Activated CD4-positive, CD25-positive, alpha-beta regulatory T cell (primary cell): ENCODE measurements at regions not wholly inside any gene's neighbourhood (a gene's known extent, or its start where the extent isn't known, plus 50 kb on each side); places are given as distances from the start of the nearest gene placed in this dataset.
"Not testable (repeated sequence)": the region's sequence is repeated elsewhere in the genome, so short reads cannot be mapped to it uniquely, and the experiment has no call there.

Experiments
- DNase-seq, 4 experiments: peaks; one replicate each; lab custom pipeline; 2025; lab: John Stamatoyannopoulos, UW

GRCh38 chr9:78967596-78968217 is 604.1 kb upstream of the TLE4 start:
- no peak for DNase-seq

- DNase-seq = no peak
Observed at GRCh38 chr9:78970375-78970774, 601.4 kb upstream of the TLE4 start.

DNA sequence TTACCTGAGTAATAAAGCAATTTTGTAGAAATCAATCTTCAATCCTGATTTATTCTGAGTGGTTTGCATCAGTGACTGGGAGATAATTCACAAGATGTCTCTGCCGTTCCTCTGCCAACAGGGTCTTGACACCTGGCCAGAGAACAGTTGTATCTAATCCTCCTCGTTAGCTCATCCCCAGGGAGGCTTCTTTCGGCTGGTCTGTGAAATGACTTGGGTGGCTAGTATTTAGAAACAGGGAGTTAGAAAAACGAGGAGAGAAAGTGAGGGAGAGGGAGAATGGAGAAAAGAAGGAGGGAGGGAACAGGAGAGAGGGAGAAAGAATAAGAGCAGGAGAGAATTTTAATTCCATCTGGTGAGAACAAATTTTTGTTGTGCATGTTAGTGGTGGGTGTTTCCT is 600.2 kb upstream of the TLE4 start:
- DNase-seq = no peak

- DNase-seq = no peak
Observed at GRCh38 chr9:78972303-78972999, 599.3 kb upstream of the TLE4 start.

DNA sequence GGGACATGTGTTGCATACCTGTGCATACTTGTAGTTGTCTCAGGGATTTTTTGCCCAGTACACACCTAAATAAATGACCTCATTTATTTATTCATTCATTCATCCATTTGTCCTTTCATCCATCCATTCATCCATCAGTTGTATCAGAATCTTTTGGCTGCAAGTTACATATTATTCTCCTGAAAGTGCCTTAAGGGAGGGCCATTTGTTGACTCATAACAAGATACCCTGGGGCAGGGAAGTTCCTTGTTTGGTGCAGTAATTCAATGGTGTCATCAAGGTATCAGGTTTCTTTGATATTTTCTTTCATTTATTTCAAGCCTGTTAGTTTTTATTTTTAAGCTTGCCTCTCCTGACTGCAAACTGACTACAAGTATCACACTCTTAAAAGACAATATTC is 597.9 kb upstream of the TLE4 start:
- DNase-seq = no peak

DNA sequence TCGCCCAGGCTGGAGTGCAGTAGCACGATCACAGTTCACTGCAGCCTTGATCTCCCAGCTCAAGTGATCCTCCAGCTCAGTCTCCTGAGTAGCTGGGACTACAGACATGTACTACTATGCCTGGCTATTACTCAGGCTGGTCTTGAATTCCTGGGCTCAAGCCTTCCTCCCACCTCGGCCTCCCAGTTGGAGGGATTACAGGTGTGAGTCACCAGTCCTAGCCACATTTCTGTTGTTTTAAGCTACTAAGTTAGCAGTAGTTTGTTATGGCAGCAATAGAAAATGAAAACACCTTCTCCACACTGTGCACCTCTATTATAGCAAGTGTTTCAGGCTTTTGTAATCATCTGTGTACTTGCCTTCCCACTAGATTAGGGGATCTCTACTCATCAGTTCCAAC is 588.9 kb upstream of the TLE4 start:
- DNase-seq = no peak

GRCh38 chr9:78985084-78985738 is 586.6 kb upstream of the TLE4 start:
- no peak for DNase-seq

DNA sequence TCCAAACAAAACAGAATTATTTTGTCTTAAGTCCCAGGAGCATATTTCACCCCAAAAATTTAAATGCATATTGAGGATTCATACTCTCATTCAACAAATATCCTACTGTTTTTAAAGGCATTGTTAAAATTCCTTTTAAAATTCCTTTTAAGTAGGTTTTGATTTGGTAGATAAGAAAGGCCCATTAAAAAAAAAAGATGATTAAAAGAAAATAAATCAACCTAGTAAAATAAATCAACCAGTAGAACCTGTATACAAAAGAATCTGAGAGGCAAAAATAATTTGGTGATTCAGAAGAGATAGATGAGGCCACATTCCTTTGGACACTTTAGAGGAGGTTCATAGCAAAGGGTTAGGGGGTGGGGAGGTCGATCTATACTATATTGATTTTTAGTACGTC is 585.3 kb upstream of the TLE4 start:
- DNase-seq = no peak

DNA sequence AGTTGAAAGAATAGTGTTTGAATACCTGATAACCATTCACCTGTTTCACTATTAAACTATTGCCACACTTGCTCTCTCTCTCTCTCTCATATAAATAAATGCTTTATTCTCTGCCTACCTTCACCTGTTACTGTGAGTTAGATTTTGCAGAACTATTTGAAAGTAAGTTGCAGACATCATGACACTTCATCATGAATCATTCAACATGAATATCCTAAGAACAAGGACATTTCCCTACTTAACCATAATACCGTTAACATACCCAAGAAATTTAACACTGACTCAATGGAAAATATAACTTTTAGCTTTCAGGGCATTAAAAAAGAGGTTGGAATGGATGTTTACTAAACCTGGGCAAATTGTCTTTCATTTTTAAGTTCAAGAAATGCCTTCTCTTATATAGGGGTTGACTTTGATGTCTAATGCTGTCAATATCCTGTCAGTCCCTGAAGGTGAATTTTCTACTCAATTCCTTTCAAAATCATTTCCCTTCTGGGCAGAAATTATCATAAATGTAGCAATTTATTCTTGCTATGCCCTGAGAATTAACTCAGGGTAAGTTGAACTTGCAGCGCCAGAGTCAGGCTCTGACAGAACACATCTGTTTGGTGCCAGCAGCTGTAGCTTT is 582.6 kb upstream of the TLE4 start:
- no peak for DNase-seq

DNA sequence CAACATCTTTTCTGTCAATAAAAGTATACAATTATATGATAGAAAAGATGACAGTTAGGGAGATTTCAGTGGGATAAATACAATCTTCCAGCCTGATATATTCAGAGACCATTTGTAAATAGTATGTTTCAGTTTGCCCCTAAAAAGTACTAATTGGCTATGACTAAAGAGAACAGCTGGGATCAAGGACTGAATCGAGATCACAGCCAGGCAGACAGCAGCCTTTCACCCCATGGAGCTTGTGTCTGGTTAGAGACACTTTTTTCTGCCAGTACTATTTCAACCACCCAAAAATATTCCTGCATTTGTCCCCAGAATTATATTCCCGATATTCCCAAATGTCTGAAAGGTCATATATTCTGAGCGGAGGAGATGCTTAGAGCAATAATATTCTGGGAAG is 577.3 kb upstream of the TLE4 start:
- no peak for DNase-seq

DNA sequence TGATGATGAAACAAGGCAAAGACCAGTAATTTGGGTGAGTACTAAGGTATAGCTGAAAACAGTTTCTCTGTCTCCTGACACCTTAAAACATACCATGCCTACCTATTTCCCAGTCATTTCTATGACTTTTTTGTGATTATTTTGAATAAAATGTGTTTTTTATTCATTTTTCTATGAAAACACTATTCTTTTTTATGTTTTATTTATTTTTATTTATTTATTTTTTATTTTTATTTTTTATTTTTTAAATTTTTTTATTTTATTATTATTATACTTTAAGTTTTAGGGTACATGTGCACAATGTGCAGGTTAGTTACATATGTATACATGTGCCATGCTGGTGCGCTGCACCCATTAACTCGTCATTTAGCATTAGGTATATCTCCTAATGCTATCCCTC is 576.8 kb upstream of the TLE4 start:
- DNase-seq = not testable (repeated sequence)

- no peak for DNase-seq
Observed at GRCh38 chr9:78997296-78997695, 574.5 kb upstream of the TLE4 start.

DNA sequence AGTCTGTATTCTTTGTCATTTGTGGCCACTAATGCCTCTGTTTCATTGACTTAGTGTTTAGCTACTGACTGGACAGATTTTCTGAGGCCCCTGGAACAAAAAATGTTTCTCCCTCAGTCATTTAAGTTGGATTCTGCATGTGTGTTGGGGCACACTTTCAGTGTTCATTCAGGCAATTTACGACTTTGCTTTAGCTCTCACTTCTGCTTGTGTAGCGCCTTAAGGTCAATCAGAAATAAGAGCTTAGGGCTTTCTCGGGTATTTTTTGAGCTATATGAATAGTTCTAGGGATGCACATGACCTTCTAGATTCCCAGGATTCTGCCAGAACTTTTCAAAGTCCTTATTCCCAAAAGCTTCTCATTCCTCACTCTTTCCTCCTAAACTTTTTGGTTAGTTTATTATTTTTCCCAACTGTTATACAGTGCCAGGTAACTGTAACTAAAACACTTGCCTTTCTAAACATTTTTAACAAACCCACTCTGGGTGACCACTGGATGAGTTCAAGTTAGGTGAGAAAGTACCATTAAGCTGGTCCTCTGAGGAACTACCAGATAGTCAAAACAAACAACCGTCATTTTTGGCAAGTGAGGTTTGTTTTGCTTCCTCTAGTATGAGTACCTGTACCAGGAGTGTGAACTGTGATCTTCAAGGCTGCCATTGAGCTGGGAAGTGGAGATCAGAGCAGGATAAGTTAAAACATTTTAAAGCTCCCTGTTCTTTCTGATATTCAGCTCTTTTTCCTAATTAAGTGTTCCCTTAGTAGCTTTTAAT is 571.3 kb upstream of the TLE4 start:
- no peak for DNase-seq

DNA sequence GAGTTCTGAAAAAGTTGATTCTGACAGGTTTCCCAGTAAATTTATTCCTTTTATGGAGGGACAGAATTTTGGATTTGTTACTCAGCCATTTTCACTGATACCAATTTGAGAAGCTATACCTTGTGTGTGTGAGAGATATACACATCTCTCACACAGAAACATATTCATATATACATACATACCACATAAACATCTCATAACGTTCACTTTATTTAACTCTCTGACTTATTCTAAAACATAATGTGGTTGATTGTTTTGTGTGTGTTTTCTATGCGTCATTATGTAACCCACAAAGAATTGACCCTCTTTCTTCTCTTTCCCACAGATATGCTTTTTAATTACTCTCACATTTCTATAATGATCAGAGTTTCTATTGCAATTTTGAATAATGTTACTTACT is 570.8 kb upstream of the TLE4 start:
- DNase-seq = no peak

- no peak for DNase-seq
Observed at GRCh38 chr9:79003514-79003913, 568.3 kb upstream of the TLE4 start.

DNA sequence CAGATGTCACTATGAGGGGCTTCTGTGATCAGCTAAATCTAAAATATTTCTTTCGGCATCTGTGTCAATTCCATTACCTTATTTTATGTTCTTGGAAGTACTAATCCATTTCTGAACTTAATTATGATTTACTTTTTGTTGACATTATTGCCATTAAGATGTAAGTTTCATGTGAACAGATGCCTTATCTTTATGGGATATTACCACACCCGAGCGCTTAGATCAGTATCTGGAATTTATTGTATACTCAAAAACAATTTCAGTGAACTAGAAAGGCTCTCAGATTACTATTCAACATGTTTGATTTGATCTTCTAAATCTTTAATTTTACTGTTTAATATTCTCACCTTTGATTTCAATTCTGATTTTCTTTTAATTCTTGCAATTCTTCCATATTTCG is 567.7 kb upstream of the TLE4 start:
- no peak for DNase-seq

DNA sequence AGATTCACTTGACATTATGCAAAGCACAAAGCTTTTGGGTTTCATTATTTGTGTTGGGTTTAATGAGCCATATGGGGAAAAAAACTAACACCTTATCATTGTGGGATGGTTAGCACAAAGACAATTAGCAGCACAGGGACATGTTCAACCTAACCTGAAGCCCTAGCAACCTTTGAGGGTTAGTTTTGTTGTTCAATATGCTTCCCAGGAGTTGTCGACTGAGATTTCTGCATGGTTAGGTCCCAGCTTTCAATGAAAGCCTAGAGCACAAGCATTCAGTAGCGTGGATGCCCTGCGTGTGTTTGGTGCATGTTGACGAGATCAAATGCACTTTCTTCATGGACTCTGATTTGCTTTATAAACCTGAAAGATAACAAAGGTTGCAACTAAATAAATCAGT is 565.2 kb upstream of the TLE4 start:
- DNase-seq = no peak

- DNase-seq = no peak
Observed at GRCh38 chr9:79007701-79008483, 563.9 kb upstream of the TLE4 start.

- DNase-seq = no peak
Observed at GRCh38 chr9:79008916-79009315, 562.8 kb upstream of the TLE4 start.

DNA sequence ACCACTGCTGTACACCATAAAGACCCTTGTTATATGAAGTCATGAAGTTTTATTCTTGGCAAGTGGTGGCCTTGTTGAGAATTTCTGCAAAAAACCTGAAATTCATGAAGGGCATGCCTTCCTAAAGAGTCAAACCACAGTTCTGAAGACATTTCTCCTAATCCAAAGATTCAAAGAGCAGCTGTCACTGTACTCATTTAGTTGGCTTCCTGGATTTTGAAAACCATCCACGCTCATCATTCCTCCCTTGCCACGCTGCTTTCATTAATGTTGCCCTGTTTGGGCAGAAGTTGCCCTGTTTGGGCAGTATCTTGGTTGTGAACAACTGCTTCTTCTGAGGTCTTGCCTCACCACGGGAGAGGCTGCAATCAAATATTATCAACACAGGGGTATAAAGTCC is 560.3 kb upstream of the TLE4 start:
- no peak for DNase-seq

DNA sequence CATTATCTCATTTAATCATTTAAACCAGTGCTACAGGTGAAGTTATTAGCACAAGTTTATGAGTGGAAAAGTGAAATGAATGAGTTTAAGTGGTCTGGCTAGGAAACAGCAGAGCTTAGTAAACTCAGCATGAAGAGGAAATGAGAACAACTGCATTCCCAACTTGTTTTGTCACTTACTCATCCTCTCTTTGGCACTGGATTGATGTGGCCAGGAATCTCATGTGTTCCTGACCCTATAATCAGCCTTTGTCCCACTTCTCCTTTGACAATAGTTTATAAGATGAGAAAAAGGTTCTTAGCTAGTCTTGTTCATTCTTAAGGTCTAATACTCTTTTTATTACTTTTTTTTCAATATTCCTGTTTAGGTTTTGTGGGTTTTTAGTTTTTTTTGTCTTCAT is 559.2 kb upstream of the TLE4 start:
- DNase-seq = no peak
